ENCODE measurements at regions not wholly inside any gene's neighbourhood (a gene's known extent, or its start where the extent isn't known, plus 50 kb on each side); places are given as distances from the start of the nearest gene placed in this dataset.

- TF ChIP-seq CTCF (conservative IDR thresholded peaks at IDR 0.05; ENCODE audit: low read depth, low read length) (no peak), EZH2 (IDR thresholded peaks at IDR 0.05; ENCODE audit: low read length, unreplicated experiment) (no peak), EZH2phosphoT487 (IDR thresholded peaks at IDR 0.05; ENCODE audit: borderline replicate concordance, low read length) (no peak)
Observed at GRCh38 chr4:17008834-17009345, 110.4 kb upstream of the LDB2 start.
